Suprapubic skin (tissue), 4 donors: ENCODE measurements at regions not wholly inside any gene's neighbourhood (a gene's known extent, or its start where the extent isn't known, plus 50 kb on each side); places are given as distances from the start of the nearest gene placed in this dataset.

ENCODE experiments used
- DNase-seq, 2 donors: peaks; one replicate each; pipeline ENCODE4 v3.0.0-alpha.2; 2019; ENCODE audit warnings: low spot score in 2 of 2
- H3K27ac ChIP-seq: fragments of 200-600 bp; sonication (generic); one replicate; pipeline ENCODE4 v1.5.1; 2019
- H3K27me3 ChIP-seq: fragments of 200-600 bp; sonication (generic); one replicate; pipeline ENCODE4 v1.5.1; 2019
- H3K36me3 ChIP-seq: fragments of 200-600 bp; sonication (generic); one replicate; pipeline ENCODE4 v1.5.1; 2019
- H3K4me1 ChIP-seq: fragments of 200-600 bp; sonication (generic); one replicate; pipeline ENCODE4 v1.5.1; 2019
- H3K4me3 ChIP-seq: fragments of 200-600 bp; sonication (generic); one replicate; pipeline ENCODE4 v1.5.1; 2019; ENCODE audit warnings: mild to moderate bottlenecking
- H3K9me3 ChIP-seq: fragments of 200-600 bp; sonication (generic); one replicate; pipeline ENCODE4 v1.5.1; 2019
- EP300 ChIP-seq: sonication (generic); formaldehyde crosslinking; IDR thresholded peaks from one replicate; pipeline ENCODE4 v1.6.1; 2017; ENCODE audit warnings: antibody characterized with exemption
- POLR2A ChIP-seq, 2 donors: fragments of 450-650 bp; IDR thresholded peaks; one replicate each; pipeline ENCODE4 v1.6.1; 2017; ENCODE audit warnings: antibody characterized with exemption in 2 of 2, mild to moderate bottlenecking in 2 of 2, moderate library complexity in 2 of 2
- POLR2AphosphoS5 ChIP-seq, 3 donors: sonication (generic); formaldehyde crosslinking; IDR thresholded peaks; one replicate each; pipeline ENCODE4 v1.6.1; 2017; ENCODE audit warnings: antibody characterized with exemption in 3 of 3
- whole genome bisulfite sequencing: methylation state at CpG from one replicate; pipeline ENCODE4 v1.1.5; 2018; 5-methylcytosine and 5-hydroxymethylcytosine counted together
- TF ChIP-seq, protein P1 (sequence below), 2 donors: fragments of 200-600 bp in 1 of 2; fragments of 450-650 bp in 1 of 2; sonication (generic) in 1 of 2; IDR thresholded peaks; one replicate each; pipeline ENCODE4 v1.5.1; 2016 to 2019; ENCODE audit warnings: antibody characterized with exemption in 2 of 2, mild to moderate bottlenecking in 1 of 2, moderate library complexity in 1 of 2

DNA sequence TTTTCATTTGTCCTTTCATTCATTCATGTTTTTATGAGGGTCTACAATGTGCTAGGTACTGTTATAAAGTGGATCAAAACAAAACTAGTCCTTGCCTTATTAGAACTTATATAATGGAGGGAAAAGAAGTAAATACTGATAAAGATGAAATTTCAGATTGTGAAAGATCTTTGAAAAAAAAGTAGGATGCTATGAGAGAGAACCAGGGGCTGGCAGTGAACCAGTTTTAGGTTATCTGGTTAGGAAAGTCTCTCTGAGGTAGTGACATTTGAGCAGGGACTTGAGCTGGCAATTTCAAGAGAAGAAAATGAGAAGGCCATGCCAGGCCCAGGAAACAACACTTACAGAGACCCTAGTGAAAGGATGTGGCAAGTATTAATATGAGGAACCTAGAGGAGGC lies 57.3 kb upstream of the E2F7 start:
- Histone ChIP-seq H3K27me3 (no peaks in the 10 kb centered on the region), H3K4me3 (no peak overlapping the region), H3K27ac (no peak overlapping the region), H3K4me1 (no peaks in the 10 kb centered on the region), H3K36me3 (no peaks in the 10 kb centered on the region), H3K9me3 (no peaks in the 10 kb centered on the region)
- no peak for DNase-seq
- TF ChIP-seq, protein P1, sequence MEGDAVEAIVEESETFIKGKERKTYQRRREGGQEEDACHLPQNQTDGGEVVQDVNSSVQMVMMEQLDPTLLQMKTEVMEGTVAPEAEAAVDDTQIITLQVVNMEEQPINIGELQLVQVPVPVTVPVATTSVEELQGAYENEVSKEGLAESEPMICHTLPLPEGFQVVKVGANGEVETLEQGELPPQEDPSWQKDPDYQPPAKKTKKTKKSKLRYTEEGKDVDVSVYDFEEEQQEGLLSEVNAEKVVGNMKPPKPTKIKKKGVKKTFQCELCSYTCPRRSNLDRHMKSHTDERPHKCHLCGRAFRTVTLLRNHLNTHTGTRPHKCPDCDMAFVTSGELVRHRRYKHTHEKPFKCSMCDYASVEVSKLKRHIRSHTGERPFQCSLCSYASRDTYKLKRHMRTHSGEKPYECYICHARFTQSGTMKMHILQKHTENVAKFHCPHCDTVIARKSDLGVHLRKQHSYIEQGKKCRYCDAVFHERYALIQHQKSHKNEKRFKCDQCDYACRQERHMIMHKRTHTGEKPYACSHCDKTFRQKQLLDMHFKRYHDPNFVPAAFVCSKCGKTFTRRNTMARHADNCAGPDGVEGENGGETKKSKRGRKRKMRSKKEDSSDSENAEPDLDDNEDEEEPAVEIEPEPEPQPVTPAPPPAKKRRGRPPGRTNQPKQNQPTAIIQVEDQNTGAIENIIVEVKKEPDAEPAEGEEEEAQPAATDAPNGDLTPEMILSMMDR (IDR thresholded peaks at IDR 0.05), result no peak
- TF ChIP-seq EP300 (no peak), POLR2AphosphoS5 (IDR thresholded peaks at IDR 0.05) (no peak), POLR2A (IDR thresholded peaks at IDR 0.05) (no peak)

DNA sequence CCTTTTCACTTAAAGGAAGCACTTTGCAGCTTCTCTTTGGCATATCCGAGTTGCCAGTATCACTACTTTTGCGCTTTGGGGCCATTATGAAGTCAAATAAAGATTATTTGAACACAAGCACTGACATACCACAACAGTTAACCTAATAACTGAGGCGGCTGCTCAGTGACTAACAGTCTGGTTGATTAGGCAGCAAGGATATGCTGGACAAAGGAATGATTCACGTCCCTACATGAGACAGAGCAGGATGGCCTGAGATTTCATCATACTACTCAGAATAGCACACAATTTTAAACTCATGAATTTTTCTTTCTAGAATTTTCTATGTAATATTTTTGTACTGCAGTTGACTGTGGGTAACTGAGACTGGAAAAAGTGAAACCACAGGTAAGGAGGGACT lies 56.9 kb upstream of the E2F7 start:
- DNase-seq, result no peak
- Histone ChIP-seq H3K36me3 (no peaks in the 10 kb centered on the region), H3K4me3 (no peak overlapping the region), H3K4me1 (no peaks in the 10 kb centered on the region), H3K9me3 (no peaks in the 10 kb centered on the region), H3K27ac (no peak overlapping the region), H3K27me3 (no peaks in the 10 kb centered on the region)
- WGBS, result 73% methylated on average over 4 of the region's 4 CpGs
- no peak for TF ChIP-seq POLR2A (IDR thresholded peaks at IDR 0.05)
- TF ChIP-seq POLR2AphosphoS5 (IDR thresholded peaks at IDR 0.05), result no peak
- TF ChIP-seq, protein P1 (IDR thresholded peaks at IDR 0.05), result no peak
- TF ChIP-seq EP300, result no peak

DNA sequence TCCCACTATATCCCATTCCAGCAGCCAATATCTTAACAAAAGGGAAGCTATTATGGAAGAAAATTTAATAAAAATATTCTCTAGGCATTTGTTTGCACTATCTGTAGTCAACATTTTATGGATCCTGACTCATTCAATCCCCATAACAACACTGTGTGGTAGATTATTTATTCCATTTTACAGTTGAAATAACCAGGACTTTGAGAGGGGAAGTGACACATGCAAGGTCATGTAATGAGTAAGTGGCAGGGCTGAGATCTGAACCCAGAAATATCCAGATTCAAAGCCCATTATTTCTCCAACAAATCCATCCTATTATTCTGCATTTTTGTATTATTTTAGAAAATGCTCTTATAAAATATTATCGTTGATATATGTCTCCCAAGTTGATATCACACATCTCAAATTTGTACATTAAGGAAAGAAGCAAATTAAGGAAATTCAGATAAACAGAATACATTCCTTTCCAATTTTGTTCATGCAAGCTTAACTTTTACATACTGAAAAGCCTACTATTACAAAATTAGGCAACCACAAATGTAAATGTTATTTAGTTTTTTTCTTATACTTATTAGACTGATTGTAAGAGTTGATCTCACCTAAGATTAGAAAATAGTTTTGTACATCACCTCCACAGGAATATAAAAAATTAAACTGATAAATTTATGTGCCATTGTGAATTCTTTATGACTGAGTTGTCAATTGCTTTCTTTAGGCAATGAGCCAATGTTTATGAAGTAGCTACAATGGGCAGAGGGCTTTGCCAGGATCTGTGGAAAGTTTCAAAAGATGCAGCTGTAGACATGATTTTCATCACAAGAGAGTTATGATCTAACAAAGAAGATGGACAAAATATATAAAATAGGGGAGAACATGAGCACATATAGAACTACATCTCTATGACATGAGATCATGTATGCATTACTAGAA lies 55.1 kb upstream of the E2F7 start:
- no peak overlapping the region for H3K27ac ChIP-seq
- TF ChIP-seq EP300, result no peak
- no peak for TF ChIP-seq POLR2AphosphoS5 (IDR thresholded peaks at IDR 0.05)
- TF ChIP-seq, protein P1 (IDR thresholded peaks at IDR 0.05), result no peak
- no peak for TF ChIP-seq POLR2A (IDR thresholded peaks at IDR 0.05)
- H3K9me3 ChIP-seq, result no peaks in the 10 kb centered on the region
- no peaks in the 10 kb centered on the region for H3K36me3 ChIP-seq
- 89% methylated on average over 1 of the region's 1 CpG for WGBS
- no peaks in the 10 kb centered on the region for H3K27me3 ChIP-seq
- H3K4me3 ChIP-seq, result no peak overlapping the region
- DNase-seq, result no peak
- no peaks in the 10 kb centered on the region for H3K4me1 ChIP-seq

DNA sequence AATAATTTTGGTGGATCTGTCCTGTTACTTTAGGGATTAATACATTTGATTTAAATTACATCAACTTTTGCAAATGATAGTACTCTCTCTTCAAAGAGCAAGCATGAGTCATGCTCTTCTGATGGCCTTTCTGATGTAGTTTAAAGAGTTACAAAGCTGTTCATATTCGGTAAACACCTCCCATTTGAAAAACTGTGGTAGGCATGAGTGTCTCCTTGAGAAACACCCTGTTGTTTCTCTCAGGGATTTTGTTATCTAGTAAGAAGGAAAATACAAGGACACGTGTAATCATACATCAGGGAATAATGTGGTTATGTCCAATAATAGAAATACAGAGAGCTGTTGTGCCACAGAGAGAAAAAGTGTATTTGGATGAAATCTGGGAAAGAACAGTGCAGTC lies 53.3 kb upstream of the E2F7 start:
- TF ChIP-seq POLR2A (IDR thresholded peaks at IDR 0.05) (no peak), EP300 (no peak), POLR2AphosphoS5 (IDR thresholded peaks at IDR 0.05) (no peak)
- TF ChIP-seq, protein P1 (IDR thresholded peaks at IDR 0.05), result no peak
- Histone ChIP-seq H3K36me3 (no peaks in the 10 kb centered on the region), H3K27ac (no peak overlapping the region), H3K4me3 (no peak overlapping the region), H3K4me1 (no peaks in the 10 kb centered on the region), H3K9me3 (no peaks in the 10 kb centered on the region), H3K27me3 (no peaks in the 10 kb centered on the region)
- 57% methylated on average over 2 of the region's 2 CpGs for WGBS
- no peak for DNase-seq

DNA sequence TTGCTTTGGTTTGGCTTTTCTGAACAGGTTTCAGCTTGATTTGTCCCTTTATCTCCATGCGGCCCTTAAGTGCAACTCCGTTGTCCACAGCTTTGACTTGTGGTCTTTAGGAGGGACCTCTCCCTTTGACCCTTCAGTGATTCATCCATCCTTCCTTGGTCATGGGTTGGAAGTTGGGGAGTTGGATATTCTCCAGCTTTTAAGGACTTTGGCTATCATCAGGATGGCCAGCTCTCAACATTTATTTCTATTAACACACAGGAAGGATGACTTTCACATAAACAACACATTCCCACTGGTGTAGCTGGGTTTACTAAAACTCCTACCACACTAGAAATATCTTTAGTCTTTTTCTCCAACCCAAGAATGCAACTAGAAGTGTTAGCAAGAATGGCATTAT lies 50.9 kb upstream of the E2F7 start:
- Histone ChIP-seq H3K27ac (no peak overlapping the region), H3K27me3 (no peaks in the 10 kb centered on the region), H3K36me3 (no peaks in the 10 kb centered on the region), H3K4me1 (no peaks in the 10 kb centered on the region), H3K9me3 (no peaks in the 10 kb centered on the region), H3K4me3 (no peak overlapping the region)
- DNase-seq, result no peak
- 80% methylated on average over 2 of the region's 2 CpGs for WGBS
- TF ChIP-seq EP300 (no peak), POLR2AphosphoS5 (IDR thresholded peaks at IDR 0.05) (no peak), POLR2A (IDR thresholded peaks at IDR 0.05) (no peak)
- TF ChIP-seq, protein P1 (IDR thresholded peaks at IDR 0.05), result no peak
